HepG2 (cell line): ENCODE measurements at regions not wholly inside any gene's neighbourhood (a gene's known extent, or its start where the extent isn't known, plus 50 kb on each side); places are given as distances from the start of the nearest gene placed in this dataset.

Experiments
- ATAC-seq: fragments of 200-7000 bp; cut with Tn5 transposase; 3 replicates; pipeline ENCODE4 v1.9.1; 2020; ENCODE audit warnings: mild to moderate bottlenecking, moderate library complexity
- BruUV-seq: library from RNA; stranded (reverse); fragments of 400-500 nt; replicated peaks from 2 replicates; lab custom pipeline; 2021; lab: Mats Ljungman, UMichigan
- CTCF ChIA-PET: fragments of 300-600 bp; formaldehyde crosslinking; extraction: SDS; loops from one replicate; lab custom pipeline; 2021; ENCODE audit warnings: low total read pairs, inconsistent platforms, low intra/inter-chr PET ratio; lab: Yijun Ruan, JAX
- POLR2A ChIA-PET: fragments of 350-600 bp; sonication (Branson Sonifier 250); formaldehyde crosslinking; loops from one replicate; lab custom pipeline; 2020; ENCODE audit warnings: antibody characterized with exemption, inconsistent platforms; lab: Yijun Ruan, JAX
- DNase-seq: peaks from one replicate; pipeline ENCODE4 v3.0.0-alpha.2; 2015; ENCODE audit warnings: low spot score
- FAIRE-seq: peaks from 3 replicates; lab custom pipeline; 2011; peaks lifted over from hg19 to GRCh38; lab: Jason Lieb, UNC
- H2AFZ ChIP-seq: one replicate; pipeline ENCODE4 v1.6.1; 2011; ENCODE audit warnings: low read length, inconsistent platforms
- H3K27ac ChIP-seq: fragments of 300-600 bp; 3 replicates; pipeline ENCODE4 v1.8.0; 2011; ENCODE audit warnings: mixed run types, mild to moderate bottlenecking, mixed read lengths, low read length, inconsistent platforms; ENCODE audit not compliant: insufficient read depth; ENCODE audit errors: extremely low read length
- H3K27me3 ChIP-seq, 2 experiments: fragments of 200-600 bp in 1 of 2; 2 replicates in 1 of 2; 3 replicates in 1 of 2; pipeline versions ENCODE4 v1.6.0 to v1.8.0; 2011; ENCODE audit warnings: low read length in 2 of 2, mild to moderate bottlenecking in 2 of 2, moderate library complexity in 2 of 2, inconsistent platforms in 1 of 2; ENCODE audit not compliant: insufficient read depth in 2 of 2, control insufficient read depth in 1 of 2
- H3K36me3 ChIP-seq, 2 experiments: fragments of 200-600 bp in 1 of 2; replicated peaks in 1 of 2; 2 replicates in 1 of 2; 3 replicates in 1 of 2; pipeline versions ENCODE4 v1.5.1 to v1.8.0; 2011; ENCODE audit warnings: low read length in 2 of 2, inconsistent platforms in 1 of 2; ENCODE audit not compliant: insufficient read depth in 2 of 2, control insufficient read depth in 1 of 2
- H3K4me1 ChIP-seq: 2 replicates; pipeline ENCODE4 v1.5.1; 2012; ENCODE audit warnings: low read length, inconsistent platforms; ENCODE audit not compliant: insufficient read depth
- H3K4me2 ChIP-seq: 2 replicates; pipeline ENCODE4 v1.6.0; 2011; ENCODE audit warnings: low read depth, low read length, inconsistent platforms
- H3K4me3 ChIP-seq, 3 experiments: fragments of 200-600 bp in 1 of 3; sonication (generic), shearing (Covaris generic) in 1 of 3; replicated peaks in 1 of 3; 2 replicates each; pipeline ENCODE4 v1.5.1; 2011 to 2016; ENCODE audit warnings: low read length in 3 of 3, inconsistent platforms in 2 of 3, low read depth in 2 of 3, mild to moderate bottlenecking in 2 of 3, control low read depth in 1 of 3, mixed read lengths in 1 of 3; ENCODE audit not compliant: insufficient read depth in 1 of 3
- H3K79me2 ChIP-seq: one replicate; pipeline ENCODE4 v1.6.1; 2011; ENCODE audit warnings: low read length, inconsistent platforms; ENCODE audit not compliant: insufficient read depth
- H3K9ac ChIP-seq: 2 replicates; pipeline ENCODE4 v1.6.0; 2011; ENCODE audit warnings: mild to moderate bottlenecking, low read depth, low read length, inconsistent platforms; ENCODE audit not compliant: insufficient read depth
- H3K9me3 ChIP-seq: 2 replicates; pipeline ENCODE4 v1.5.1; 2012; ENCODE audit warnings: mild to moderate bottlenecking, low read length
- H4K20me1 ChIP-seq: 2 replicates; pipeline ENCODE4 v1.6.0; 2011; ENCODE audit warnings: inconsistent platforms, mild to moderate bottlenecking, low read length, moderate library complexity; ENCODE audit not compliant: insufficient read depth
- BCLAF1 ChIP-seq: fragments of 450-650 bp; IDR thresholded peaks from 2 replicates; pipeline ENCODE4 v1.6.1; 2017; ENCODE audit warnings: mild to moderate bottlenecking
- FLYWCH1 ChIP-seq: sonication (generic); formaldehyde crosslinking; IDR thresholded peaks from 2 replicates; pipeline ENCODE4 v1.8.1; 2023; ENCODE audit warnings: mild to moderate bottlenecking, missing genetic modification reagents
- GLI4 ChIP-seq: sonication (generic); formaldehyde crosslinking; IDR thresholded peaks from 2 replicates; pipeline ENCODE4 v1.5.1; 2020; ENCODE audit warnings: missing genetic modification reagents, mild to moderate bottlenecking, moderate library complexity, borderline replicate concordance
- MEF2D ChIP-seq: sonication (generic); formaldehyde crosslinking; IDR thresholded peaks from 2 replicates; pipeline ENCODE4 v1.5.1; 2020; ENCODE audit warnings: mild to moderate bottlenecking, missing genetic modification reagents
- SMC3 ChIP-seq: IDR thresholded peaks from 2 replicates; pipeline ENCODE4 v1.6.1; 2011; ENCODE audit warnings: low read length, improper control_type of control experiment
- ZFP90 ChIP-seq: sonication (generic); formaldehyde crosslinking; IDR thresholded peaks from 2 replicates; pipeline ENCODE4 v1.8.0; 2022; ENCODE audit warnings: missing genetic modification reagents, mild to moderate bottlenecking, inconsistent platforms, borderline replicate concordance
- ZNF33B ChIP-seq: sonication (generic); formaldehyde crosslinking; IDR thresholded peaks from 2 replicates; pipeline ENCODE4 v1.5.1; 2020; ENCODE audit warnings: mild to moderate bottlenecking, missing genetic modification reagents
- ZNF510 ChIP-seq: sonication (generic); formaldehyde crosslinking; IDR thresholded peaks from 2 replicates; pipeline ENCODE4 v1.4.0; 2020; ENCODE audit warnings: low read depth, mild to moderate bottlenecking, missing genetic modification reagents
- ZNF567 ChIP-seq: sonication (generic); formaldehyde crosslinking; IDR thresholded peaks from 2 replicates; pipeline ENCODE4 v1.8.1; 2023; ENCODE audit warnings: mild to moderate bottlenecking, missing genetic modification reagents, borderline replicate concordance
- WGBS: methylation state at CpG from one replicate; pipeline ENCODE4 v1.1.6; 2017; ENCODE audit warnings: low lambda C conversion rate; 5-methylcytosine and 5-hydroxymethylcytosine counted together
- in situ Hi-C: cut with HindIII; loops from 2 replicates; pipeline ENCODE4 v1.10.0; 2017; ENCODE audit warnings: low pct_unique_long_range_greater_than_20kb; ENCODE audit not compliant: extremely low pct_ligation_motif_present
- intact Hi-C: fragments of 100-400 bp; cut with micrococcal nuclease; formaldehyde crosslinking; loops from one replicate; pipeline ENCODE4 v1.10.0; 2022; ENCODE audit not compliant: unreplicated experiment

- Histone ChIP-seq H3K79me2 (peaks cover 40% of the 10 kb centered on the region), H3K4me2 (peak overlapping the region; percentile 87), H3K4me1 (peaks cover 79% of the 10 kb centered on the region), H4K20me1 (no peaks in the 10 kb centered on the region), H3K27ac (no peak overlapping the region), H3K36me3 (no peaks in the 10 kb centered on the region), H3K4me3 (peak overlapping the region in 2 of 3 experiments; percentile 79 to 80; a peak in 2 of 6 replicates), H3K9ac (0 out of 2 replicates have a peak overlapping the region, but pooled peaks have one; percentile 96), H3K27me3 (no peaks in the 10 kb centered on the region; a peak in 1 of 5 replicates), H3K9me3 (no peaks in the 10 kb centered on the region), H2AFZ (no peak overlapping the region)
- FAIRE-seq (no peak), DNase-seq (no peak), ATAC-seq (no peak)
- WGBS, result 87% methylated on average over 4 of the region's 4 CpGs
- in situ Hi-C loops, result no loop called here
- POLR2A ChIA-PET, result interaction anchor here (0.7 to 6.1 kb wide), 7 partner anchors 8 to 56 kb away, joined by 3 to 115 read pairs (median 30); a partner anchor contains a TSS
- no TSS peak for BruUV-seq
- TF ChIP-seq ZNF567 (CRISPR knock-in tag) (no peak), ZNF33B (CRISPR knock-in tag) (no peak), MEF2D (no peak), ZFP90 (CRISPR knock-in tag) (no peak), FLYWCH1 (no peak), ZNF510 (CRISPR knock-in tag) (no peak), SMC3 (no peak), BCLAF1 (no peak), GLI4 (CRISPR knock-in tag) (no peak)
- TF ChIP-seq, all 625 proteins: peak for 0
- CTCF ChIA-PET, result no interaction called here
- intact Hi-C loops, result no loop called here
Observed at GRCh38 chr14:73788317-73788598, 63.4 kb upstream of the PTGR2 start.
